Colonic mucosa (tissue), 4 donors: ENCODE measurements at regions not wholly inside any gene's neighbourhood (a gene's known extent, or its start where the extent isn't known, plus 50 kb on each side); places are given as distances from the start of the nearest gene placed in this dataset.

Experiments used
- DNase-seq: peaks from one replicate; pipeline ENCODE4 v3.0.0-alpha.2; 2020
- H3K27ac ChIP-seq: fragments of 200-600 bp; one replicate; pipeline ENCODE4 v1.8.0; 2021
- H3K27me3 ChIP-seq: fragments of 200-600 bp; one replicate; pipeline ENCODE4 v1.8.0; 2021
- H3K36me3 ChIP-seq: fragments of 200-600 bp; one replicate; pipeline ENCODE4 v1.8.0; 2021
- H3K4me1 ChIP-seq: fragments of 200-600 bp; one replicate; pipeline ENCODE4 v1.8.0; 2021; ENCODE audit warnings: mild to moderate bottlenecking
- H3K4me3 ChIP-seq: fragments of 200-600 bp; one replicate; pipeline ENCODE4 v1.8.0; 2021
- H3K9ac ChIP-seq, 2 donors: one replicate each; pipeline ENCODE4 v1.7.0; 2013; ENCODE audit warnings: control low read depth in 2 of 2, low read depth in 2 of 2, low read length in 2 of 2
- H3K9me3 ChIP-seq: fragments of 200-600 bp; one replicate; pipeline ENCODE4 v1.8.0; 2021
- CTCF ChIP-seq: fragments of 200-600 bp; IDR thresholded peaks from one replicate; pipeline ENCODE4 v1.8.0; 2022; ENCODE audit warnings: antibody characterized with exemption, mild to moderate bottlenecking
- intact Hi-C: fragments of 100-400 bp; cut with DNase I; formaldehyde crosslinking; loops from one replicate; pipeline ENCODE4 v1.14.1; 2022
- donor health status: healthy.
- donor health status: DM: no; HTN: no; CAD: no.
- donor health status: DM: no; HTN: no; CAD: no.

GRCh38 chr11:122383186-122383585, 267.2 kb upstream of the BLID start:
- H3K27ac ChIP-seq: no peak overlapping the region
- DNase-seq: no peak
- H3K36me3 ChIP-seq: no peaks in the 10 kb centered on the region
- no peaks in the 10 kb centered on the region for H3K9me3 ChIP-seq
- intact Hi-C loops: no loop called here
- H3K27me3 ChIP-seq: no peaks in the 10 kb centered on the region
- H3K9ac ChIP-seq: no peak overlapping the region
- no peaks in the 10 kb centered on the region for H3K4me1 ChIP-seq
- H3K4me3 ChIP-seq: no peak overlapping the region
- TF ChIP-seq CTCF: no peak

GRCh38 chr11:122375687-122376399, 259.8 kb upstream of the BLID start:
- Histone ChIP-seq H3K4me1 (no peaks in the 10 kb centered on the region), H3K27me3 (no peaks in the 10 kb centered on the region), H3K27ac (no peak overlapping the region), H3K9ac (no peak overlapping the region), H3K36me3 (no peaks in the 10 kb centered on the region), H3K4me3 (no peak overlapping the region), H3K9me3 (no peaks in the 10 kb centered on the region)
- DNase-seq: no peak
- no peak for TF ChIP-seq CTCF
- intact Hi-C loops: no loop called here

GRCh38 chr11:122368796-122369195, 252.8 kb upstream of the BLID start:
- H3K4me3 ChIP-seq: no peak overlapping the region
- intact Hi-C loops: no loop called here
- H3K27ac ChIP-seq: no peak overlapping the region
- no peaks in the 10 kb centered on the region for H3K4me1 ChIP-seq
- no peaks in the 10 kb centered on the region for H3K27me3 ChIP-seq
- DNase-seq: no peak
- H3K36me3 ChIP-seq: no peaks in the 10 kb centered on the region
- TF ChIP-seq CTCF: no peak
- H3K9ac ChIP-seq: no peak overlapping the region
- no peaks in the 10 kb centered on the region for H3K9me3 ChIP-seq

GRCh38 chr11:122367809-122368231, 251.8 kb upstream of the BLID start:
- Histone ChIP-seq H3K27me3 (no peaks in the 10 kb centered on the region), H3K4me3 (no peak overlapping the region), H3K36me3 (no peaks in the 10 kb centered on the region), H3K9ac (no peak overlapping the region), H3K4me1 (no peaks in the 10 kb centered on the region), H3K27ac (no peak overlapping the region), H3K9me3 (no peaks in the 10 kb centered on the region)
- intact Hi-C loops: no loop called here
- DNase-seq: no peak
- TF ChIP-seq CTCF: no peak

GRCh38 chr11:122365610-122366360, 249.8 kb upstream of the BLID start:
- Histone ChIP-seq H3K9ac (no peak overlapping the region), H3K27ac (no peak overlapping the region), H3K4me1 (no peaks in the 10 kb centered on the region), H3K36me3 (no peaks in the 10 kb centered on the region), H3K27me3 (no peaks in the 10 kb centered on the region), H3K4me3 (no peak overlapping the region), H3K9me3 (no peaks in the 10 kb centered on the region)
- TF ChIP-seq CTCF: no peak
- DNase-seq: no peak
- intact Hi-C loops: no loop called here
